ENCODE measurements at regions not wholly inside any gene's neighbourhood (a gene's known extent, or its start where the extent isn't known, plus 50 kb on each side); places are given as distances from the start of the nearest gene placed in this dataset.

DNA sequence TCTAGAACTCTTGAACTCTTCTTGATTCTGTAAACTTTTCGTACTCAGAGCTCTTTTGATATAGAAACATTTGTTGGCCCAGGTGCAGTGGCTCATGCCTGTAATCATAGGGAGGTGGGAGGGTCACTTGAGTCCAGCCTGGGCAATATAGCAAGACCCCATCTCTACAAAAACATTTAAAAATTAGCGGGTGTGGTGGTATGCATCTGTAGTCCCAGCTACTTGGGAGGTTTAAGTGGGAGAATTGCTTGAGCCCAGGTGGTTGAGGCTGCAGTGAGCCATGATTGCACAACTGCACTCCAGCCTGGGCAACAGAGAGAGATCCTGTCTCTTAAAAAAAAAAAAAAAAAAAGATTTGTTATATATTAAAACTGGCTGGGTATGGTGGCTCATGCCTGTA is 121.6 kb downstream of the BAMBI start:
- TF ChIP-seq, protein P1, sequence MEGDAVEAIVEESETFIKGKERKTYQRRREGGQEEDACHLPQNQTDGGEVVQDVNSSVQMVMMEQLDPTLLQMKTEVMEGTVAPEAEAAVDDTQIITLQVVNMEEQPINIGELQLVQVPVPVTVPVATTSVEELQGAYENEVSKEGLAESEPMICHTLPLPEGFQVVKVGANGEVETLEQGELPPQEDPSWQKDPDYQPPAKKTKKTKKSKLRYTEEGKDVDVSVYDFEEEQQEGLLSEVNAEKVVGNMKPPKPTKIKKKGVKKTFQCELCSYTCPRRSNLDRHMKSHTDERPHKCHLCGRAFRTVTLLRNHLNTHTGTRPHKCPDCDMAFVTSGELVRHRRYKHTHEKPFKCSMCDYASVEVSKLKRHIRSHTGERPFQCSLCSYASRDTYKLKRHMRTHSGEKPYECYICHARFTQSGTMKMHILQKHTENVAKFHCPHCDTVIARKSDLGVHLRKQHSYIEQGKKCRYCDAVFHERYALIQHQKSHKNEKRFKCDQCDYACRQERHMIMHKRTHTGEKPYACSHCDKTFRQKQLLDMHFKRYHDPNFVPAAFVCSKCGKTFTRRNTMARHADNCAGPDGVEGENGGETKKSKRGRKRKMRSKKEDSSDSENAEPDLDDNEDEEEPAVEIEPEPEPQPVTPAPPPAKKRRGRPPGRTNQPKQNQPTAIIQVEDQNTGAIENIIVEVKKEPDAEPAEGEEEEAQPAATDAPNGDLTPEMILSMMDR (IDR thresholded peaks at IDR 0.05) = no peak
- no peak for TF ChIP-seq EZH2phosphoT487 (IDR thresholded peaks at IDR 0.05)
- no peak for TF ChIP-seq EZH2 (IDR thresholded peaks at IDR 0.05)

All from neural progenitor cell (in vitro differentiated cells).